Stomach (tissue), 8 donors: ENCODE measurements at regions not wholly inside any gene's neighbourhood (a gene's known extent, or its start where the extent isn't known, plus 50 kb on each side); places are given as distances from the start of the nearest gene placed in this dataset.

Source experiments
- DNase-seq, 2 donors: peaks; one replicate each; pipeline versions ENCODE4 v3.0.0 to v3.0.0-alpha.2; 2013 to 2019
- H3K27ac ChIP-seq, 5 donors: fragments of 200-600 bp in 4 of 5; sonication (generic) in 4 of 5; one replicate each; pipeline ENCODE4 v1.5.1; 2013 to 2019; ENCODE audit warnings: mild to moderate bottlenecking in 1 of 5, moderate library complexity in 1 of 5
- H3K27me3 ChIP-seq, 3 donors: fragments of 200-600 bp; sonication (generic); one replicate each; pipeline ENCODE4 v1.5.1; 2017 to 2019; ENCODE audit warnings: mixed run types in 1 of 3
- H3K36me3 ChIP-seq, 4 donors: fragments of 200-600 bp; sonication (generic); 1 replicate in 3 of 4; 2 replicates in 1 of 4; pipeline ENCODE4 v1.5.1; 2016 to 2019
- H3K4me1 ChIP-seq, 4 donors: fragments of 200-600 bp; sonication (generic); one replicate each; pipeline ENCODE4 v1.5.1; 2016 to 2019
- H3K4me3 ChIP-seq, 4 donors: fragments of 200-600 bp; sonication (generic) in 3 of 4; one replicate each; pipeline ENCODE4 v1.5.1; 2016 to 2019; ENCODE audit warnings: mild to moderate bottlenecking in 1 of 4
- H3K9me3 ChIP-seq, 4 donors: fragments of 200-600 bp; sonication (generic); one replicate each; pipeline ENCODE4 v1.5.1; 2016 to 2019
- CTCF ChIP-seq, 7 experiments: fragments of 450-650 bp in 4 of 7; fragments of 200-600 bp in 3 of 7; sonication (generic) in 3 of 7; IDR thresholded peaks; one replicate each; pipeline ENCODE4 v1.5.1; 2016 to 2019; ENCODE audit warnings: antibody characterized with exemption in 7 of 7, control low read depth in 2 of 7, mild to moderate bottlenecking in 1 of 7
- EP300 ChIP-seq: sonication (generic); formaldehyde crosslinking; IDR thresholded peaks from one replicate; pipeline ENCODE4 v1.6.1; 2017; ENCODE audit warnings: antibody characterized with exemption
- POLR2A ChIP-seq, 4 donors: fragments of 450-650 bp; IDR thresholded peaks; one replicate each; pipeline ENCODE4 v1.6.1; 2016; ENCODE audit warnings: antibody characterized with exemption in 4 of 4, control low read depth in 2 of 4, mild to moderate bottlenecking in 1 of 4, moderate library complexity in 1 of 4
- POLR2AphosphoS5 ChIP-seq, 3 donors: sonication (generic); formaldehyde crosslinking; IDR thresholded peaks; one replicate each; pipeline ENCODE4 v1.6.1; 2016; ENCODE audit warnings: antibody characterized with exemption in 3 of 3
- WGBS, 5 donors: extraction: QIAGEN DNeasy Blood & Tissue Kit in 3 of 5; methylation state at CpG; one replicate each; pipeline versions ENCODE4 v1.1.5 to v1.1.7; 2013 to 2018; 5-methylcytosine and 5-hydroxymethylcytosine counted together
- intact Hi-C: fragments of 100-400 bp; cut with DNase I; formaldehyde crosslinking; loops from one replicate; pipeline ENCODE4 v1.15.1; 2023; ENCODE audit warnings: low total_unique reads
- donor health status: healthy with polysubstance abuse.
- donor health status: Bipolar disorder and iron deficiency.
- donor health status: healthy.

GRCh38 chr6:93081901-93082300 is 337.5 kb downstream of the EPHA7 start:
- H3K4me1 ChIP-seq: no peaks in the 10 kb centered on the region
- no peaks in the 10 kb centered on the region for H3K27me3 ChIP-seq
- no peak overlapping the region for H3K27ac ChIP-seq
- intact Hi-C loops: no loop called here
- no peaks in the 10 kb centered on the region for H3K9me3 ChIP-seq
- no peak for TF ChIP-seq CTCF (IDR thresholded peaks at IDR 0.05)
- no peak for TF ChIP-seq POLR2A (IDR thresholded peaks at IDR 0.05)
- no peak overlapping the region for H3K4me3 ChIP-seq
- no peak for DNase-seq
- 24 to 53% (median 33%) methylated on average over 3 of the region's 3 CpGs for WGBS, 5 donors
- no peaks in the 10 kb centered on the region for H3K36me3 ChIP-seq

DNA sequence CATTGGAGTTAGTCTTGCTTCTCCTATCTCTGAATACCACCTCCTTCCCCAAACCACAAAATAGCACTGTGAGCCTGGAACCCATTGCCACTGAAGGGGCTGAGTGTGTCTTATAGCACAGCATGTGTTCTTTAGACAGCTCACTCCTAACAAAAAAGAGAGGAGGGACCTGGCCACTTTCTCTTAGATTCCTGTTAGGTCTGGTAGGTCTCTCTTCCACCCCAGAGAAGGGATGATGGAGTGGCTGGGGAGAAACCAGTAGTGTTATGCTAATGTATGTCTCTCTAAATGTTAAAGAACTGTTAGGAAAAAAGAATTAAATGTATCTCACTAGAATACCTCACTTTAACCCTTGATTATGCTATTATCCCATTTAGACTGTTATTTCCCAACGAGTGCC is 340.3 kb downstream of the EPHA7 start:
- no peak for DNase-seq
- H3K27me3 ChIP-seq: no peaks in the 10 kb centered on the region
- H3K4me1 ChIP-seq: no peaks in the 10 kb centered on the region
- H3K4me3 ChIP-seq: no peak overlapping the region
- H3K9me3 ChIP-seq: no peaks in the 10 kb centered on the region
- H3K36me3 ChIP-seq: no peaks in the 10 kb centered on the region
- no peak for TF ChIP-seq POLR2AphosphoS5 (IDR thresholded peaks at IDR 0.05)
- TF ChIP-seq CTCF (IDR thresholded peaks at IDR 0.05): no peak
- TF ChIP-seq EP300: no peak
- TF ChIP-seq POLR2A (IDR thresholded peaks at IDR 0.05): no peak
- WGBS, 5 donors: 50 to 84% (median 61%) methylated on average over 1 of the region's 1 CpG
- intact Hi-C loops: no loop called here
- H3K27ac ChIP-seq: no peak overlapping the region

- TF ChIP-seq EP300 (no peak), POLR2AphosphoS5 (IDR thresholded peaks at IDR 0.05) (no peak), CTCF (IDR thresholded peaks at IDR 0.05) (no peak), POLR2A (IDR thresholded peaks at IDR 0.05) (no peak)
- H3K4me3 ChIP-seq: no peak overlapping the region
- H3K9me3 ChIP-seq: peaks cover 0 to 7% (median 0%) of the 10 kb centered on the region in 4 donors
- H3K36me3 ChIP-seq: no peaks in the 10 kb centered on the region
- H3K4me1 ChIP-seq: no peaks in the 10 kb centered on the region
- DNase-seq: no peak
- WGBS, 5 donors: 88 to 96% (median 94%) methylated on average over 5 of the region's 5 CpGs
- intact Hi-C loops: no loop called here
- H3K27ac ChIP-seq: no peak overlapping the region
- no peaks in the 10 kb centered on the region for H3K27me3 ChIP-seq
These were observed 345.5 kb downstream of the EPHA7 start for GRCh38 chr6:93073811-93074210.

DNA sequence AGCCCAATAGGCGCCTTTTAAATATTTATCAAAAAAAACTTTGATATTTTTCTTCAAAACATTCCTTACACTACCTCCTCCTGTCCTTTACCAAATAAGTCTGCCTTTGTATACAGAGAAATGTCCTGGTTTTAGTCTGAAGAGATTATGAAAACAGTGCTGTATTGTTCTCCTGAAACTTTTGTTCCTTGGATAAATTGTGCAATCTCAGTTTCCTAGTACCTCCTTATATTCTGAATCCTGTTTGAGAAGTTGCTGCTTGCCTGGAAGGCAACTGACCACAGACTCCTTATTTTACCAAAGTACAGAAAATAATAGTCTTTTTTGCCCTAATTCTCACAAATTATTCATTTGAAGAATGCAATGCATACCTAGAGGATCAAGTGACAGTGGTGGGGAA is 349.5 kb downstream of the EPHA7 start:
- no peaks in the 10 kb centered on the region for H3K36me3 ChIP-seq

More for the DNA sequence above, 349.5 kb downstream of the EPHA7 start:
- H3K4me1 ChIP-seq: no peaks in the 10 kb centered on the region
- TF ChIP-seq EP300 (no peak), POLR2A (IDR thresholded peaks at IDR 0.05) (no peak), POLR2AphosphoS5 (IDR thresholded peaks at IDR 0.05) (no peak), CTCF (IDR thresholded peaks at IDR 0.05) (no peak)
- H3K4me3 ChIP-seq: no peak overlapping the region
- WGBS, 5 donors: 41 to 73% (median 67%) methylated on average over 1 of the region's 1 CpG
- peaks cover 0 to 7% (median 0%) of the 10 kb centered on the region in 4 donors for H3K9me3 ChIP-seq
- intact Hi-C loops: no loop called here
- no peak for DNase-seq
- no peaks in the 10 kb centered on the region for H3K27me3 ChIP-seq
- H3K27ac ChIP-seq: no peak overlapping the region
